DND-41 (cell line): ENCODE measurements at regions not wholly inside any gene's neighbourhood (a gene's known extent, or its start where the extent isn't known, plus 50 kb on each side); places are given as distances from the start of the nearest gene placed in this dataset.

ENCODE experiments used
- EZH2 ChIP-seq: IDR thresholded peaks from 3 replicates; pipeline ENCODE4 v1.6.1; 2012; ENCODE audit warnings: borderline replicate concordance, low read depth, mild to moderate bottlenecking, moderate library complexity, low read length, inconsistent platforms; ENCODE audit not compliant: severe bottlenecking
- TF ChIP-seq, protein P1 (sequence below): IDR thresholded peaks from 2 replicates; pipeline ENCODE4 v1.5.1; 2012; ENCODE audit warnings: borderline replicate concordance, low read length, moderate library complexity, mild to moderate bottlenecking; ENCODE audit not compliant: poor library complexity, severe bottlenecking; ENCODE audit errors: extremely low read depth

DNA sequence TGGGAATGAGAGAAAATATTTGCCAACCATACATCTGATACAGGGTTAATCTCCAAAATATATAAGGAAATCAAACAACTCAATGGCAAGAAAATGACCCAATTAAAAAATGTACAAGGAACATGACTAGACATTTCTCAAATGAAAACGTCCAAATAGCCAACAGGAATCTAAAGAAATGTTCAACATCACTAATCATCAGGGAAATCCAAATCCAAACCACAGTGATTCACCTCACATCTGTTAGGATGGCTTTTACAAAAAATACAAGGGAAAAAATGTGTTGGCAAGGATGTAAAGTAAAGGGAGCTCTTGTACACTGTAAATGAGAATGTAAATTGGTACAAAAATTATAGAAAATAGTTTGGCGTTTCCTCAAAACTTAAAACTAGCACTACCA is 54.7 kb upstream of the ZRANB2 start:
- TF ChIP-seq, protein P1, sequence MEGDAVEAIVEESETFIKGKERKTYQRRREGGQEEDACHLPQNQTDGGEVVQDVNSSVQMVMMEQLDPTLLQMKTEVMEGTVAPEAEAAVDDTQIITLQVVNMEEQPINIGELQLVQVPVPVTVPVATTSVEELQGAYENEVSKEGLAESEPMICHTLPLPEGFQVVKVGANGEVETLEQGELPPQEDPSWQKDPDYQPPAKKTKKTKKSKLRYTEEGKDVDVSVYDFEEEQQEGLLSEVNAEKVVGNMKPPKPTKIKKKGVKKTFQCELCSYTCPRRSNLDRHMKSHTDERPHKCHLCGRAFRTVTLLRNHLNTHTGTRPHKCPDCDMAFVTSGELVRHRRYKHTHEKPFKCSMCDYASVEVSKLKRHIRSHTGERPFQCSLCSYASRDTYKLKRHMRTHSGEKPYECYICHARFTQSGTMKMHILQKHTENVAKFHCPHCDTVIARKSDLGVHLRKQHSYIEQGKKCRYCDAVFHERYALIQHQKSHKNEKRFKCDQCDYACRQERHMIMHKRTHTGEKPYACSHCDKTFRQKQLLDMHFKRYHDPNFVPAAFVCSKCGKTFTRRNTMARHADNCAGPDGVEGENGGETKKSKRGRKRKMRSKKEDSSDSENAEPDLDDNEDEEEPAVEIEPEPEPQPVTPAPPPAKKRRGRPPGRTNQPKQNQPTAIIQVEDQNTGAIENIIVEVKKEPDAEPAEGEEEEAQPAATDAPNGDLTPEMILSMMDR: no peak
- no peak for TF ChIP-seq EZH2
